GM18870 (cell line): ENCODE measurements at regions not wholly inside any gene's neighbourhood (a gene's known extent, or its start where the extent isn't known, plus 50 kb on each side); places are given as distances from the start of the nearest gene placed in this dataset.
"Not testable (repeated sequence)": the region's sequence is repeated elsewhere in the genome, so short reads cannot be mapped to it uniquely, and the experiment has no call there.

Experiments
- ATAC-seq: cut with Tn5 transposase; IDR thresholded peaks from one replicate; pipeline ENCODE4 v1.9.1; 2021; ENCODE audit warnings: moderate library complexity; ENCODE audit not compliant: unreplicated experiment

DNA sequence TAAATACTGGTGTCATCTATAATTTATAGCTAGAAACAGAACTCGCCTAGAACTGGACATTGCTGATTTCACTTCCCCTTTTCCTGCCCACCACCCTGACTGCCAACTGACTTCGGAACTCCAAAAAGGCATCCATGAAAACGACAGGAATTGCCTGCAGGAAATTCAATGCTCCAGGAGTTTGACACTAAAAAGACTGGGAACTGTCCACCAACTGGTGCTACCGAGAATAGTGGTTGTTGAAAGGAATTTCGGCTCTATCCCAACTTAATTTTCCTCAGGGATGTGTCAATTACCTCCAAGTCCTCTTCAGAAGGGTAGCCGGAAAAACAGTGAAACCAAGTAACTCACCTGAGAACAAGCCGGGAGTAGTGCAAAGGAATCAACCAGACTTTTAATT is 440.0 kb downstream of the PRELID2 start:
- not testable (repeated sequence) for ATAC-seq

DNA sequence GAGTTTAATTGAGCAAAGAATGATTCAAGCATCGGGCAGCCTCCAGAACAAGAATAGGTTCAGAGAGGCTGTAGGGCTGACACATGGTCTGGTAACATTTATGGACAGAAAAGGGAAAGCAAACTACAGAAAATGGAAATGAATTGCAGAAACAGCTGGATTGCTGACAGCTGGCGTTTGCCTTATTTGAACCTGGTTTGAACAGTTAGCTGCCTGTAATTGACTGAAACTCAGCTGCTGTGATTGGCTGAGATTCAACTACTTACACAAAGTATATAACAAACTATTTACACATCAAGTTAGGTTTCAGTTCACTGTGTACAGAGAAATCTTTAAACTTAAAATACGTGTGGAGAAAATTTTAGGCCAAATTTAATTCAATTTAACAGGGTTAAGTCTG is 441.7 kb downstream of the PRELID2 start:
- no peak for ATAC-seq

DNA sequence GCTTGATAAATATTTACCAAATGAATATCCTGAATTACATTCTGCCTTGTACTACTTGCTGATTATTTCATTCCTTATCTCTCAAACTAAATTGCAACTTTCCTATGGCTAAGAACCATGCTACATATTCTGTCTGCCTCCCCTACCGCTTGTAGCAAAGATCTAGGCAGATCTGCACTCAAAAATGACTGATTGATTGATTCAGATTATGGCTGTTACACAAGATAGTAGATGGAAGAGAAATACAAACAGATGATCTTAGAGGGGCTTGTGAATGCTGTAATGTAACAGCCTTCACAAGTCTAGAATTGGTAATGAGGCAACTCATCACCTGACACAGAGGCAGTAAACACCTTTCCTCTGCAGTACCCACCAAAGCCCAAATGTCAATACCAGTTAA is 446.1 kb downstream of the PRELID2 start:
- ATAC-seq, result no peak

DNA sequence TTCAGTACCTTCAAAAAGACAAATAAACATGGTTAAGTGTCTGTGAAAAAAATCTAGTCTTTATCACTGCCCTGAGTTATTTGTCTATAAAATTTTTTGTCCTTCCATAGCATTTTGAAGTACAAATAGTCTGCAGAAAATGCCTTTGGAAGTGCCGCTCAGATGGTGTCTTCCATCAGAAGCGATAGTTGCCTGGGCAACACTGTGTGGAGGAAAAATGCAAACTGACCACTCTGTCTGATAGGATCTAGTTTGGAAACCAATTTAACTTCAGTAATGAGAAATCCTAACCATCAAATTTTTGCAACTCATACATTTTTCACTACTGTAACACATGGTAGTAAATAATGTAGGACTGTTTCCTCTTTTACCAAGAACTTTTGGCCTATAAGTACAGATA is 449.9 kb downstream of the PRELID2 start:
- ATAC-seq, result no peak

DNA sequence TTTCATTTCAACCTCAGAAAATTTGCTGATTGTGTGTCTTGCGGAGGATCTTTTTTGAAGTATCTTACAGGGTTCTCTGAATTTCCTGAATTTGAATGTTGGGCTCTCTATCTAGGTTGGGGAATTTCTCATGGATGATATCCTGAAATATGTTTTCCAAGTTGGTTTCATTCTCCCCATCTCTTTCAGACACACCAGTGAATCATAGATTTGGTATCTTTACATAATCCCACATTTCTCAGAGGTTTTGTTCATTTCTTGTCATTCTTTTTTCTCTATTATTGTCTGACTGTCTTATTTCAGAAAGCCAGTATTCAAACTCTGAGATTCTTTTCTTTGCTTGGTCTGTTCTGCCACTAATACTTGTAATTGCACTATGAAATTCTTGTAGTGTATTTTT is 456.9 kb downstream of the PRELID2 start:
- ATAC-seq, result no peak

DNA sequence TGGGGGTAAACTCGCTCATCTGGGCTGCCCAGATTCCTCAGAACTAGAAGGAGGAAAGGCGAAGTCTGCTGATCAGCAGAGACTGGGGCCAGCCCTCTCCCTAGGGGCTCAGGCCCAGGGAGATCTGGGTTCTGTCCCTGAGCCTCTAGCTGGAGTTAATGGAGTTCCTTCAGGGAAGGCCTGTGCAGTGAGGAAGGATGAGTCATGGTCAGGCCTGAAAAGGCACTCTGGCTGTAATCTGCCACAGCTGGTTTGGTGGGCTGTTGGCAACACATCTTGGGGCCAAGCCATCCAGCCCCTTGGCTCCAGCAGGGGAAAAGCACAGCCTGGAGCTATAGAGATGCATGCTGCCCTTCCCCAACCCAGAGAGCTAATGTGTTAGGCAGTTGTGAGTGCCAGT is 459.6 kb downstream of the PRELID2 start:
- no peak for ATAC-seq

DNA sequence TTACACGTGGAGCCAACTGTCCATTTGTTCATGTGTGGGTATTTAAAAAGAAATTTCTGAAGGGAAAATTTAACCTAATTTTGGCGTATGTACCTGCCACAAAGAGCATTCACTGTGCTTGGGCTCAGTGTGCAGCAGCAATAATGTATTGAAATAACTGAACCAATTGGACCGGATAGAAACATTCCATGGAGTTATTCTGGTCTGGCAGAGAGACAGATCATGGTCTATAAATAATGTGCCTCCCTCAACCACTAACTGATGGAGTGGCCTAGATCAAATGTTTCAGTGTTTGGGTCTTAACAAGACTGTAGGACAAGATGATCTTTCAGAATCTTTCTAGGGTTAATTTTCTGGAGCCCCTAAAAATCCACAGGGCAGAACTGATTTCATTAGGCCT is 469.7 kb downstream of the PRELID2 start:
- ATAC-seq, result no peak

DNA sequence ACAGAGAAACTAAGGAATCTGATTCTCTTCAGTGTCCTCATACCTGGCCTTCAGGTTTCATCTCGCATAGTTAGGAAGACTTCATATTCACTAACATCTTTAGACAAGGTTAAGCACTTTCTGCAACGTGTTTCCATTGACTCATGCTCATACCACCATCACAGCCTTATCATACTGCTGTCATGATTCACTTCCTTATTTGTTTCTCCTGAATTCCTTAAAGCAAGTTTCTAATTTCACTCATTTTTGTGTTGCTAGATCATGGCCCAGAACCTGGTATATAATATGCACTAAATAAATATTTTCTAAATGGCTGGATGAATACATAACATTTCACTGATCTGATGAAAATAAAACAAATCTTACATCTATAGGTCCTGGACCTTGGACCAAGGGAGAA is 472.9 kb downstream of the PRELID2 start:
- no peak for ATAC-seq

DNA sequence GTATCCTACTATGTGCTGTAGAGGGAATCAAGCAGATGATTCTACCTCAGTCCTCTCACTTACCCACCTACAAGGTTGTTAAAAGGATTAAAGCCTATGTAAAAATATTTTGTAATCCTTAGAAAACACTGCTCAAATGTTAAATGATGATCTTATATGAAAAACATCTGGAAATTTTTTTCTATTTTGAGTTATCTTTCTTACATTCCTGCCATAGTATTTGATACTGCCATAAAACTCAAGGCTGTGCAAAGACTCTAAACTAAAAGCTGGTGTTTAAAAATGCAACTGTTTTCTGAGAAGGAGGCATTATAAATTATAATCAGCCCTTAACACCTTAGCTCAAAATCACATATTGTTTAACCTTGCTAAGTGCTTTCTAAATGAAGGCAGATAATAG is 474.2 kb downstream of the PRELID2 start:
- ATAC-seq, result no peak

DNA sequence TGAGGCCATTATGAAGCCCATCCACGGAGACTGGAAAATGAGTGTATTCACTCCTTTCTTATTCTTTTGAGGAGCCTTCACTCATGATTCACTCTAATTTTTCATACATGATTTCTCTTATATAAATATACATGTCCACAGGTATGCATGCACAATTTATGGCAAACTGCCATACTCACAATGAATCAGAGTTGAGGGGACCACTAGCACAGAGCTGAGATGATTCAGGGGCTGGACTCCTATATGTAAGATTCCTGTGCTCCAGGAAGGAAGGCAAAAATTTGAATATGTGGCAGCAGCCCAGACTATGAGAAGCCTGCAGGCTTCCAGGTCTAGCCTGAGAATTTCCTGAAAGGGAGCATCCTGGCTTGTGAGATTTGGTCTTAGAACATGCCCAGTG is 484.6 kb downstream of the PRELID2 start:
- no peak for ATAC-seq

DNA sequence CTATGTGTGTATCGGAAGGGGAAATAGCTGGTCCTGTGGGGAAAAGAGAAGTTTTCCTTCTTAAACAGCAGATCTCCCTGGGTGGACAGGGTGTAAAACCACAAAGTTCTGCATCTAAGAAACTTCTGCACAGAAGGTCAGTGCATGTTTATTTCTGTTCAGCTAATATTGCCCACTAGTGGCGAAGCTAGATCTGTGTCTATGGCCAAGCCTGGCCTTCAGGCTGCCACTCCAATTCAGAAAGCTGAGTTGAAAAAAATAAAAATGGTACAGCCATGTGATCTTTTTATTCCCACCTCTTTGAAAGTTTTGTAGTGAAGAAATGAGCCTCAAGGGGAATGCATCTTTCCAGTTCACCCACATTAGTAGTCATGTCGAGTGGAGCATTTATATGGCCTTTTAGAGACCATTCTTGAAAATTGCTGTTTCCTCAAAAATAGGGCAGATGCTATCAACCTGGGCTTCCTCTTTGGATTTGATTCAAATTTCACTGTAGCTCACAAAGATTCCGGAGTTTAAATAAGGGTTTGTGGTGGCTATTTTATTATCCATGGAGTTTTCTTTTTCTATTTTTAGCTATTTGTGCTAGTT is 488.0 kb downstream of the PRELID2 start:
- peak; percentile 55 for ATAC-seq

DNA sequence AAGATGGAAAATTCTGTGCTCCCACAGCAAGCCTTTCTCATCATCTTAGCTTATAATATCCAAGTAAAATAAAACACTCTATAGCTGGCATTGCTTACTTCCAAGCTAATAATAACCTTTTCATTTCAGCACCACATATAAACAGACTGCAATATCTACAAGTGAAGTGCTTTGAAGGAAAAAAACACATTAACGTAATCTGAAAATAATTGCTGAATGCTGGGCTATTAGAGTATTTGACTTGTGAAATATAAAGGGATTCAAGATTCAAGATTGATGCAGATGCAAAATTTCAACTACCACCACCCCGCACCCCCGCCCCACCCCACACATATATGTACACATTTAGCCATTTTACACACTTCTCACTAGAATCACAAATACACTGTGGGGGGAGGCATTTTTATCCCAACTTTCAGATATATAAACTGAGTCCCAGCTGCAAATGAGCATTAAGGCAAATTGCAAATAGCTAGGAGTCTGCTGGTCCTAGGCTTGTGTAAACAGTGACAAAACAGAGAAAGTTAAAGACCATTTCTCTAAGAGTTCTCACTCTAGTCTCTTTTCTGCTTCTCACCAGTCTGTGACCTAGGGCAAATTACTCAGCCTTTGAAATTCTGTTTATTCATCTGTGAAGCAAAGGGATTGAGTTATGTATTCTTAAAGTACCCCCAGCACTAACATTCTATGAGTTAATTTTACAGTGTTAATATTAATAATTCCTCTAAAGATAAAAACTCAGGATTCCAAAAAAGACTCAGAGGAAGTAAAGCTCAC is 489.4 kb downstream of the PRELID2 start:
- no peak for ATAC-seq

DNA sequence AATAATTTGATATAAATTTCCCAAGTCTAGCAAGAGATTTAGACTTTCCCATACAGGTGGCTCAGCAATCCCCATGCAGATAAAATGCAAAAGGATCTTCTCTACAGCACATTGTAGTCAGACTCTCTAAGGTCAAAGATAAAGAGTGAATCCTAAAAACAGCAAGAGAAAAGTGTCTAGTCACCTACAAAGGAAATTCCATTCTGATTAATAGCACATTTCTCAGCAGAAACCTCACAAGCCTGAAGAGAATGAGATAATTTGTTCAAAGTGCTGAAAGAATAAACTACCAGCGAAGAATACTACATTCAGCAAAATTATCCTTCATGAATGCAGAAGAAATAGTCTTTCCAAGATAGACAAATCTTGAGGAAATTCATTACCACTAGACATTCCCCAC is 493.3 kb downstream of the PRELID2 start:
- ATAC-seq, result no peak

DNA sequence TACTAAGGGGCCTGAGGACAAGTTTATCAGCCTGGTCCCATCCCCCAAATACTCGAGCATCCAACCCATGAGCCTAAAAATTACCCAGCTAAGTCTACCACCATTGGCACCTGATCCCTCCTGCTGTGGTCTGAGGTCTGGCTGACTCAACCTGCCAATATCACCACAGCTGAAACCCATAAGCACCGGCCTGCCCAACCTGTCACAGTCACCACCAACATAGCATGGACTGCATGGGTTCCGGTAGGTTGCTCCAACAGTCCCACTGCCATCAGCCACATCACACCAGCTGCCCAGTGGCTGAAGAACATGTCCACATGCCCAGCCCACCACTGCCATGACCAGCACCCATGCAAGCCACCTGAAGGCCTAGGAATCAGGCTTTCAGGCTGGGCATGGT is 495.0 kb downstream of the PRELID2 start:
- no peak for ATAC-seq

DNA sequence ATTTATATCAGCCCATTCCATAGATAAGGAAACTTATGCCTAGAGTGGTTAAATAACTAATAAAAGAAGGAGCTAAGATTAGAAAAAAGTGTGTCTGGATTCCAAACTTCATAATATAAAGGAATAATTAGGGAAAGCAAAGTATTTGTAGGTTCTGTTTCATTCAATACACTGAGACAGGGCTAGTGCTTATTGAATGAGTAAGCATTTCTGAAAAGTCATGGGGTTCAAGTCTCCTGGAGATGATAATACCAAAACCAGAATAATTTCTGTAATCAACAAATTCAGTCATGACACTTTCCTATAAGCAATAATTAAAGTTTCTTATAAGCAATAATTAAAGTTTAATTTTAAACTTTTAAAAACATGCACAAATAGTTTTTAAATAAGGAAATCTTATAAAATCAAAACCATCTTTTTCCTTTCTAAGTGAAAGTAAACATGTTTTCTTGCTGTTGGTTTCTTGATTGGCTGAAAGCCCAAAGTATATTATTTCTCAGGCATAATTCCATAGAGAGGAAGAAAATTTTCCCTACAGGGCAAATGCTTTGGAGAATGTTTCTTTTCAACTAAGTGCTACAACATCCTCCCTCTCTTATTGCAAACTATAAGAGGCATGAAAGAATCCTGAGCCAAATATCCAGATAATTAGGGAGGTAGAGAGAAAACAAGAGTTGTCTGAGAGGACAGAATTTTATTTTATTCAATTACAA is 510.2 kb downstream of the PRELID2 start:
- no peak for ATAC-seq

DNA sequence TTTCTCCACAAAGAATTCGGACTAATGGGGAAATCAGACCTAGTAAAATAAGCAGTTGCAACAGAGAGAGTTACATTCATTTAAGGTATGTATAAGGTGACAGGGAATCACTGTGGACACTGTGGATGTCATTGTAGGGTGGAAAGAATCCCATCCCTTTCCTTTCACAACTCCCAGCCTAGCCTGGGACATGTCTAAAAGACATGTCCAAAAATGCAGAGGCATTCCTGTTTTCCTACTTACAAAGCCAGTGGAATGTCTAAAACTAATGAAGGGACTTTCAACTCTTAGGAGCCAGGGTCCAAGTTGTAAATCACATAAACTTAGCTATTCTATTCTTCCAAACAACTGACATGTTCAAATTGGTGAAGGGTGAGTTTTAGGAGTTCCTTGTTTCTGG is 511.0 kb downstream of the PRELID2 start:
- no peak for ATAC-seq

DNA sequence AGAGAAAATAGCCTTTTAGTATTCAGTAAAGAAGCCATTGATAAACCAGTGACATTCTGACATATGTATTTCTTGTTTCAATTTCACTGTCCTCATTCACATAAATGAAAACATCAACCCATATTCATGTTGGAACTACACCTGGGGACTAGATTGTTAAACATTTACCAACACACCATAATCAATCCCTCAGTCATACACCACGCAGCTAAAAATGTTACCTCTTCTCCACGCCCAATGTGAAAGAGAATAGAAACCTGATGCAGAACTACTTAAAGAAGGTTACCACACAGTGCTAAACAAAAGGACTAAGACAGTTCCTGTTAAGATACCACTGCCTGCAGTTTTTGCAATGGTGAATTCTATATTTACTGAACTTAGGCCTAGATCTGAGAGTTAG is 518.9 kb downstream of the PRELID2 start:
- peak; percentile 92 for ATAC-seq

DNA sequence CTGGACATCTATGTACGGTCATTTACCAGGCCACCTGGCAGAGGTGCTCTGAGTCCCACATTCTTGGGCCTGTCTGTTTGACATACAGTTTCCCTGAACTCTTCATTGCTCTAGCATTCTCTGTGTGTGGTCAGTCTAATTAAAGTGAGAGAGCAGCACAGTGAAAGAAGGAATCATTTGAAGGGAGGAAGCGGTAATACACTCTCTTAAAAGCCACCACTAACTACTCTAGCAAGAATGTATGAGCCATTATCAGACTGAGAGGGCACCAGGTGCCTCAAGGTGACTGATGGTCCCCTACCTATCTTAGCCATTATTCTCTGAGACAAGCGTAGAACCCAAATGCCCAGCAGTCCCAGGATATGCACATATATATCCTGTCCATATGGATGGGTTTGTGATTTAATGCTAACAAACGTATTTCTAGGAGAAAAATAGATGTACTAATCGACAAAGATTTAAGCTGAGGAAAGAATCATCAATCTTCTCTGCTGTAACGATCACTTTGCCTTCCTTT is 527.2 kb downstream of the PRELID2 start:
- ATAC-seq, result no peak

DNA sequence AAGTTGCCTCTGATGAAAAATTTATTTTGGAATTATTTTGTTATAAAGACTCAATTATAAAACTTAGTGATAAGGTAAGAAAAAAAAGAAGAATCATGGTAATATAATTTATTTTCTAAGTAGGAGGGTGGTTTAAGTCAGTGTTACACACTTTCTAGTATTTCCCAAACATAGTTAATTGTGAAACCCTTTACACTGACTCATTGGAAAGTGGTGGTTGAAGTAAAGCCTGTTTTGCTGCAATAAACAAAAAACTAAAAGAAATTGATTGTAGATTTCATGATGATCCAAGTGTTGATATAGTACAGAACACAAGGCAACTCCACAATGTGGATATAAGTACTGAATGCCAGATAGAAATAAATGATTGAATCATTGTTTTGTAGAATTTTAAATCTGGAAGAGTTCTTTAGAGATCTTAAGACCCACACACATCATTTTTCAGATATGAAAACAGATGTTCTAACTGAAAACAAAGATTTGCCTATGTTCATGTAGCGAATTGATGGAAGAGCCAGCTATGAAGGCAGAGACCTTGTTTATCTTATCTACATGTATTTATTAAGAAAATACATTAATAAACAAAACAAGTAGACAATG is 539.8 kb downstream of the PRELID2 start:
- no peak for ATAC-seq

DNA sequence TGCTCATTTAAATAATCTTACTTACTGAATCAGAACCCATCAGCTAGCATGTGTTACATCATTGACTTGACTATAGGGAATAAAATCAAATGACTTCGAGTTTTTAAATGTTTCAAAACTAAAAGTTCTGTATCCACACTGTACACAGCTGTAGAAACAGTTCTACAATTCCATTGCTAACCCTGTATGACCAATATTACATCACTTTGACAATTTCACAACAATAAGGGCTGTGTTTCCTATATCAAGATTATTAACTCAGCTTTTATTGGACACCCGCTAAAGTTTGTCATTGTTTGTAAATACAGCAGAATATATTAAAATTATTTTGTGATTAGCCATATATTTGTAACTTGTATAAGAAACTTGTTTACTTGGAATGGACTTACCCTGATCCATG is 540.8 kb downstream of the PRELID2 start:
- no peak for ATAC-seq

DNA sequence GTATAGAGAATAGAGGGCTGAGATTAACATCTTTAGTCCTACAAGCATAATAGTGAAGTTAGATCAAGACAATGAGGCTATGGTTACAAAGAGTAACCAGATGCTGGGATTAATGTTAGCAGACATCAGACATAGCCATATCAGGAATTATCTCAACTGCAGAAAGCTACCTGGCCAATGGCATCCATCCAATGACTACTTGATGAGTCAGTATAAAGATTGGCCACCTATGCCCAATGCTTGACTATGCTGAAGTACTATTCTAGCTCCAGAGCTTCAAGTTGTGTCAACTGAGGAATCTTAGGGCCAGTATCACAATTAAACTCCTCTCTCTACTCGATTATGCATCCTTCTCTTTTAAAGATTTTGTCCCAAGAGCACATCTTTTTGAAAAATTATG is 541.4 kb downstream of the PRELID2 start:
- ATAC-seq, result no peak

DNA sequence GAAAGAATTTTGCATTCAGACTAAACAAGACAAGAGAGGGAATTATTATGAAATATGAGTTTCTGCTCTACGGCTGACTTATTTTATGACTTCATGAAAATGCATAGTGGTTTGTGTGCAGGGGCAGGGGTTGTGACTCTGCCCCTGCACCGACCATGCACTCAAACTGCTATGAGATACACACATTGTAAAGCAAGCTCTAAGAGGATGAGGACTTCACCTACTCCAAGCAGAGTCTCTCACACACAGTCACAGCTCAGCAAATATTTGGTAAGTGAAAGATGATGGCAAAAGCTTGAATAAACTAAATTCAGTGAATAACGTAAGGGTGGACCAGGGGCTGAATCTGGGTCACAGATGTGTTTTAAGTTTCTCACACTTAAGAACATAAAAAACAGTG is 542.9 kb downstream of the PRELID2 start:
- ATAC-seq, result no peak
